DMS53 (cell line): ENCODE measurements at regions not wholly inside any gene's neighbourhood (a gene's known extent, or its start where the extent isn't known, plus 50 kb on each side); places are given as distances from the start of the nearest gene placed in this dataset.
A peak's percentile ranks its signal among the peaks of the same experiment; 100 is the strongest.
"Not testable (repeated sequence)": the region's sequence is repeated elsewhere in the genome, so short reads cannot be mapped to it uniquely, and the experiment has no call there.

Experiments used
- DNase-seq: peaks from one replicate; lab custom pipeline; 2025; lab: John Stamatoyannopoulos, UW

DNA sequence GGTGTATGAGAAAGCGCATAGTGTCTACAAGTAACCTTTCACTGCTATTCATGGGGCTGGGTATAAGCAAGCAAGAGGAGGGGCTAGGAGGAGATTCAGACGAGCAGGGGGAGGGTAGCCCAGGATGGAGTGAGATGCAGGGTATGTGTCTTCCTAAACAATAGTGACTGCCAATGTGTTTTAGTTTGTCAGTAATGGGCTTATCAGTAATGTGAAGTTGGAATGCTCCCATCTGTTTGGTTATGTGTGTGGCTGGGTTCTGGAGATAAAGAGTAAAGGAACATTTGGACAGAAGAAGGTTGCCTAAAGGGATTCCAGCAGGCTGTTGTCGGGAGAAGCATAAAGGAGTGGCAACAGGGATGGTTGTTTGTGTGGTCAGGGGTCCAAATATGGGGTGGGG is 62.7 kb upstream of the EZR start:
- DNase-seq, result not testable (repeated sequence)

DNA sequence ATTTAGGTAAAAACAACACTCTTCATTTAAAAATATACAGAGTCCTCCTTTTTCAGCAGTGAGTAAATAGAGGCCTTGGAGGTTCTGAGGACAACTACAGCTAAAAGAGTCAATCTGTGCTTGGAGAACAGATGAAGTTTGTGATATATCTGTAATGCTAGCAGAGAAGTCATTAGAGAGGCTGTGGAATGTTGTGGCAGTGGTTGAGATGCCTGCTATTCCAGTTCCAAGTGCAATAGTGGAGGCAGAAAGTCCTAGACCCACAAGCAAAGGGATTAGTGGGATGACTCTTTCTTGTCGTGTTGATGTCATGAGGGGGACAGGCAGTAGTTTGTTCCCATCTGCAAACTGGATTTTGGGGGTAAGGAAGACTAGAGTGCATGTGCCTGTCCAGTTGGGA is 62.1 kb upstream of the EZR start:
- not testable (repeated sequence) for DNase-seq

DNA sequence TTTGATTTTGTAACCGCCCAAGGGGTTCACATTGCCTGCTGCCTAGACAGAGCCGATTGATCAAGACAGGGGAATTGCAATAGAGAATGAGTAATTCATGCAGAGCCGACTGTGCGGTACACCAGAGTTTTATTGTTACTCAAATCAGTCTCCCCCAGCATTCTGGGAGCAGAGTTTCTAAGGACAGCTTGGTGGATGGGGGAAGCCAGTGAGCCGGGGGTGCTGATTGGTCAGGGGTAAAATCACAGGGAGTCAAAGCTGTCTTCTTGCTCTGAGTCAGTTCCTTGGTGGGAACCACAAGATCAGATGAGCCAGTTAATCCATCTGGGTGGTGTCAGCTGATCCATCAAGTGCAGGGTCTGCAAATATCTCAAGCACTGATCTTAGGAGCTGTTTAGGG is 60.0 kb upstream of the EZR start:
- no peak for DNase-seq

DNA sequence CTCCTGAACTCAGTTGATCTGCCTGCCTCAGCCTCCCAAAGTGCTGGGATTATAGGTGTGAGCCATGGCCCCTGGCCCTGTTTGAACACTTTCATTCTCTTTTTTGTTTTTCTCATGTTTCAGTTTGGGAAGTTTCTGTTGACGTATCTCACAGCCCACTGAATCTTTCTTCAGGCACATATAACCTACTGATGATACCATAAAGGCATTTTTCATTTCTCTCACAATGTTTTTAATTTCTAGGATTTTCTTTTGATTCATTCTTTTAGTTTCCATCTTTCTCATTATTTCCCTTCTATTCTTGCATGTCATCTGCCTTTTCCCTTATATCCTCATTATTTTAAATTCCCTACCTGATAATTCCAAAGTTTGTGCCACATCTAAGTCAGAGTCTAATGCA is 58.5 kb upstream of the EZR start:
- DNase-seq, result no peak

DNA sequence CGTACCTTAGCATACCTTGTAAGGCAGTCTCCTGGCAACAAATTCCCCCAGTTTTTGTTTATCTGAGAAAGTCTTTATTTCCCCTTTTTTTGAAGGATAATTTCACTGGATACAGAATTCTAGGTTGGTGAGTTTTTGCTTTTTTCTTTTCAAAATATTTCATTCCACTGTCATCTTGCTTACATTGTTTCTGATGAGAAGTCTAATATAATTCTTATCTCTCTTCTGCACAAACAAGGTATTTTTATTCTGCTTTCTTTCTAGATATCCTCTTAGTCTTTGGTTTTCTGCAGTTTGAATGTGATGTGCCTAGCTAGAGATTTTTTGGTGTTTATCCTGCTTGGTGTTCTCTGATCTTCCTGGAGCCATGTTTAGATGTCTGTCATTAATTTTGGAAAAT is 57.7 kb upstream of the EZR start:
- DNase-seq, result no peak

DNA sequence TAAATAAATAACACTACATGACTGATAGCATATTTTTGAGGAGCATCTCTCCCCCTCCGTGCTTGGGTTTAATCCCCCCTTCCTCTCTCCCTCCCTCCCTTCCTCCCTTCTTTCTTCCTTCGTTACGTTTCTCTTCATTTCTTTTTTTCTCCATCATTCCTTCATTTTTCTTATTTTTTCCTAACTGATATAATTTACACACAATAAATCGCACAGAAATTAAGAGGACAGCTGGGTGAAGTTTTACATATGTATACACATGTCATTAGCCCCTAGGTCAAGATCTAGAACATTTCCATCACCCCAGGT is 51.4 kb upstream of the EZR start:
- no peak for DNase-seq

DNA sequence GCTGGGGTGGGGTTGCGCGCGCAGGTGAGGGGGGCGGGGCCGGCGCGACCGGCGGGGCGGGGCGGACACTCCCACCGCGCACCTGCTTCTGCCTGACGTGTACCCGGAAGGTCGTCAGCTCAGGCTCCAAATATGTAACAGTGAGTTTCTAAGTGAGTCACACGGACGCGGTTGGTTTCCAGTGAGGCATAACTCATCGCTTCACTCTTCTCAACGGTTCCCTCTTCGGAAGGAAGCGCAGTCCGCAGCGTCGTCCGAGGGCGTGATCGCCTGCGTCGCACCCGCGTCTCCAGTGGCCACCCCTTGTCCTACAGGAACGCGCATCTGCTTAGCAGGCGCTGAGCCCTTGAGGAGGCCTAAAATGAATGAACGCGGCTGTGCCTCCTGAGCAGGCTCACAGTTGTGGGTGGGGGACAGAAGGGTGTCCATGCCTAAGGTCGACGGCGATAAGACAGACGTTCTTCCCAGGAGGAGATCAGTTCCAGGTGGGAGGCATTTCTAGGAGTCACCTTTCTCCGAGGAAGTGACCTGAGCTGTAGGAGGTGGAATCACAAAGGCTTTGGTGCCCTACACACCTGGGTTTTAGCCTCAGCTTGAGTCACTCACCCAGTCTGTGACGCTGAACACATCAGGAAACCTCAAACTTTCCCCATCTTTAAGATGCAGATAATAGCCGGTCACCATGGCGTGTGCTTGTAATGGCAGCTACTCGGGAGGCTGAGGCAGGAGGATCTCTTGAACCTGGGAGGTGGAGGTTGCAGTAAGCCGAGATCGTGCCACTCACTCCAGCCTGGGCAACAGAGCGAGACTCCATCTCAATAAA is 50.9 kb upstream of the EZR start:
- DNase-seq, result peak; percentile 98

DNA sequence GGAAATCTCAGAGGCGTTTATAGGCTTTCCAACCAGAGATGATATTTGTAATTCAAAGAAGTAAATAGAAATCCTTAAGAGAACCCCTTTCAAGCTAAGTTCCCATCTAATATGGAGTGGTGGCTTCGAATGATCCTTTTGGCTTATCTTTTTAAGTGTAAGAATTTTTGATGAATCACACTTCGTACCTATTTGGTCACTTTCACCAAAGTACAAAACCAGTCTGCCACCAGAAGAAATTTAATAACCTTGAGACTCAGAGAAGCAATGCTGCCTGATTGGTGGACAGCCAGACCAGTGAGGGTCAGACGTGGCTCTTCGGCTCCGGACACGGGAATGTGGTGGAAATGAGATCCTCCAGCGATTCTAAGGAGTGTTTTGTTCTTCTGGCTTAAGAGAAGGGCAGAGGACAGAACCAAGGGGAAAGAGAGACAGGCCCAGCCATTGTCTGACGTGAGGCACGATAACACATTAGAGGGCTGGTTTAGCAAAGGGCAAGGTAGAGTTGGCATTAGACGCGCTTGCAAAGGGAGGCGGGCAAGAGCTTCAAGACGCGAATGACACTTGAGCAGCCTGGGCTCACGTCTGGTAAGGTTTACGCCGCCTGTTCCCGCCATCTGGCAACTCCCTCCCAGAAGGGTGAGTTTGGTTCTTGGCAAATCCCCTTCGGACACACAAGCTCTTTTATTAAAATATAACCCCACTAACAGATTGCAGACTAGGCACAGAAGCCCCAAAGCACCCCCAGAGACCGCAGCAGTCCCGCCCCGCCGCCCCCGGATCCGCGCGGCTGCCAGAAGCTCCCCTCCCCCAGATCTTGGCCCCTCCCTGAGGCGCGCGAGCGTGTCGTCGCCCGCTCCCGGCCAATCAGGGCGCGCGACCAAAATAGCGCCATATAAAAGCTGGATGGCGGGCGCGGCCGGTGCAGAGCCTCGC is 50.0 kb upstream of the EZR start:
- DNase-seq, result peak; percentile 98
